B cell (primary cell): ENCODE measurements at regions not wholly inside any gene's neighbourhood (a gene's known extent, or its start where the extent isn't known, plus 50 kb on each side); places are given as distances from the start of the nearest gene placed in this dataset.

Experiments used
- CTCF ChIP-seq: fragments of 200-600 bp; IDR thresholded peaks from one replicate; pipeline ENCODE4 v1.8.0; 2022; ENCODE audit warnings: antibody characterized with exemption, mild to moderate bottlenecking
- EZH2 ChIP-seq: IDR thresholded peaks from 2 replicates; pipeline ENCODE4 v1.6.1; 2012; ENCODE audit warnings: borderline replicate concordance, low read depth, mild to moderate bottlenecking, moderate library complexity, low read length; ENCODE audit not compliant: insufficient read depth, poor library complexity, severe bottlenecking

- TF ChIP-seq CTCF, result no peak
- no peak for TF ChIP-seq EZH2
Measured at GRCh38 chr3:176037636-176038035, 1159.6 kb downstream of the TBL1XR1 start.
